Upper lobe of left lung (tissue), 4 donors: ENCODE measurements at regions not wholly inside any gene's neighbourhood (a gene's known extent, or its start where the extent isn't known, plus 50 kb on each side); places are given as distances from the start of the nearest gene placed in this dataset.

Experiments
- POLR2A ChIP-seq, 4 donors: fragments of 450-650 bp; IDR thresholded peaks; one replicate each; pipeline ENCODE4 v1.5.1; 2016 to 2017; ENCODE audit warnings: antibody characterized with exemption in 4 of 4, mild to moderate bottlenecking in 2 of 4
- POLR2AphosphoS5 ChIP-seq, 2 donors: sonication (generic); formaldehyde crosslinking; IDR thresholded peaks; one replicate each; pipeline ENCODE4 v1.5.1; 2017; ENCODE audit warnings: antibody characterized with exemption in 2 of 2

GRCh38 chr6:167485186-167485978, 160.5 kb downstream of the TTLL2 start:
- TF ChIP-seq POLR2AphosphoS5 (IDR thresholded peaks at IDR 0.05): no peak
- TF ChIP-seq POLR2A (IDR thresholded peaks at IDR 0.05): no peak
